Colonic mucosa (tissue), 4 donors: ENCODE measurements at regions not wholly inside any gene's neighbourhood (a gene's known extent, or its start where the extent isn't known, plus 50 kb on each side); places are given as distances from the start of the nearest gene placed in this dataset.

ENCODE experiments used
- DNase-seq: peaks from one replicate; pipeline ENCODE4 v3.0.0-alpha.2; 2020
- H3K27ac ChIP-seq: fragments of 200-600 bp; one replicate; pipeline ENCODE4 v1.8.0; 2021
- H3K27me3 ChIP-seq: fragments of 200-600 bp; one replicate; pipeline ENCODE4 v1.8.0; 2021
- H3K36me3 ChIP-seq: fragments of 200-600 bp; one replicate; pipeline ENCODE4 v1.8.0; 2021
- H3K4me1 ChIP-seq: fragments of 200-600 bp; one replicate; pipeline ENCODE4 v1.8.0; 2021; ENCODE audit warnings: mild to moderate bottlenecking
- H3K4me3 ChIP-seq: fragments of 200-600 bp; one replicate; pipeline ENCODE4 v1.8.0; 2021
- H3K9ac ChIP-seq, 2 donors: one replicate each; pipeline ENCODE4 v1.7.0; 2013; ENCODE audit warnings: control low read depth in 2 of 2, low read depth in 2 of 2, low read length in 2 of 2
- H3K9me3 ChIP-seq: fragments of 200-600 bp; one replicate; pipeline ENCODE4 v1.8.0; 2021
- CTCF ChIP-seq: fragments of 200-600 bp; IDR thresholded peaks from one replicate; pipeline ENCODE4 v1.8.0; 2022; ENCODE audit warnings: antibody characterized with exemption, mild to moderate bottlenecking
- intact Hi-C: fragments of 100-400 bp; cut with DNase I; formaldehyde crosslinking; loops from one replicate; pipeline ENCODE4 v1.14.1; 2022
- donor health status: healthy.
- donor health status: DM: no; HTN: no; CAD: no.
- donor health status: DM: no; HTN: no; CAD: no.

- Histone ChIP-seq H3K4me3 (no peak overlapping the region), H3K27ac (no peak overlapping the region), H3K9ac (no peak overlapping the region), H3K27me3 (no peaks in the 10 kb centered on the region), H3K36me3 (no peaks in the 10 kb centered on the region), H3K9me3 (no peaks in the 10 kb centered on the region), H3K4me1 (no peaks in the 10 kb centered on the region)
- no peak for DNase-seq
- no peak for TF ChIP-seq CTCF
- intact Hi-C loops, result no loop called here
Observed at GRCh38 chr2:117684919-117685318, 129.6 kb upstream of the DDX18 start.

GRCh38 chr2:117686699-117687098 lies 127.8 kb upstream of the DDX18 start:
- TF ChIP-seq CTCF, result no peak
- Histone ChIP-seq H3K36me3 (no peaks in the 10 kb centered on the region), H3K4me3 (no peak overlapping the region), H3K27ac (no peak overlapping the region), H3K9me3 (no peaks in the 10 kb centered on the region), H3K27me3 (no peaks in the 10 kb centered on the region), H3K9ac (no peak overlapping the region), H3K4me1 (no peaks in the 10 kb centered on the region)
- no peak for DNase-seq
- intact Hi-C loops, result no loop called here

- no peak for DNase-seq
- Histone ChIP-seq H3K9ac (no peak overlapping the region), H3K36me3 (no peaks in the 10 kb centered on the region), H3K27ac (no peak overlapping the region), H3K4me1 (no peaks in the 10 kb centered on the region), H3K4me3 (no peak overlapping the region), H3K9me3 (no peaks in the 10 kb centered on the region), H3K27me3 (no peaks in the 10 kb centered on the region)
- TF ChIP-seq CTCF, result no peak
- intact Hi-C loops, result no loop called here
Observed at GRCh38 chr2:117691595-117691994, 122.9 kb upstream of the DDX18 start.

GRCh38 chr2:117692001-117692763 lies 122.3 kb upstream of the DDX18 start:
- no peak overlapping the region for H3K9ac ChIP-seq
- no peaks in the 10 kb centered on the region for H3K9me3 ChIP-seq
- no peak for TF ChIP-seq CTCF
- no peaks in the 10 kb centered on the region for H3K36me3 ChIP-seq
- no peak overlapping the region for H3K4me3 ChIP-seq
- H3K27ac ChIP-seq, result no peak overlapping the region
- DNase-seq, result no peak
- no peaks in the 10 kb centered on the region for H3K27me3 ChIP-seq
- intact Hi-C loops, result no loop called here
- H3K4me1 ChIP-seq, result no peaks in the 10 kb centered on the region

- Histone ChIP-seq H3K27me3 (no peaks in the 10 kb centered on the region), H3K4me1 (no peaks in the 10 kb centered on the region), H3K9me3 (no peaks in the 10 kb centered on the region), H3K27ac (no peak overlapping the region), H3K36me3 (no peaks in the 10 kb centered on the region), H3K4me3 (no peak overlapping the region), H3K9ac (no peak overlapping the region)
- intact Hi-C loops, result no loop called here
- no peak for DNase-seq
- TF ChIP-seq CTCF, result no peak
Observed at GRCh38 chr2:117693154-117693553, 121.3 kb upstream of the DDX18 start.
